RWPE1 (cell line): ENCODE measurements at regions not wholly inside any gene's neighbourhood (a gene's known extent, or its start where the extent isn't known, plus 50 kb on each side); places are given as distances from the start of the nearest gene placed in this dataset.

Experiments used
- CTCF ChIA-PET: fragments of 350-600 bp; sonication (Branson Sonifier 250); formaldehyde crosslinking; extraction: SDS; loops from one replicate; lab custom pipeline; 2021; lab: Yijun Ruan, JAX
- POLR2A ChIA-PET: fragments of 400-600 bp; formaldehyde crosslinking; extraction: SDS; loops from one replicate; lab custom pipeline; 2020; ENCODE audit warnings: antibody characterized with exemption; ENCODE audit not compliant: low non-redundant PET; lab: Yijun Ruan, JAX
- DNase-seq: peaks from one replicate; pipeline ENCODE4 v3.0.0; 2012; ENCODE audit warnings: low spot score
- H3K27ac ChIP-seq: fragments of 450-650 bp; 2 replicates; pipeline ENCODE4 v1.5.1; 2017
- TF ChIP-seq, protein P1 (sequence below): fragments of 450-650 bp; conservative IDR thresholded peaks from 2 replicates; pipeline ENCODE4 v1.5.1; 2017; ENCODE audit warnings: low read depth, mild to moderate bottlenecking

DNA sequence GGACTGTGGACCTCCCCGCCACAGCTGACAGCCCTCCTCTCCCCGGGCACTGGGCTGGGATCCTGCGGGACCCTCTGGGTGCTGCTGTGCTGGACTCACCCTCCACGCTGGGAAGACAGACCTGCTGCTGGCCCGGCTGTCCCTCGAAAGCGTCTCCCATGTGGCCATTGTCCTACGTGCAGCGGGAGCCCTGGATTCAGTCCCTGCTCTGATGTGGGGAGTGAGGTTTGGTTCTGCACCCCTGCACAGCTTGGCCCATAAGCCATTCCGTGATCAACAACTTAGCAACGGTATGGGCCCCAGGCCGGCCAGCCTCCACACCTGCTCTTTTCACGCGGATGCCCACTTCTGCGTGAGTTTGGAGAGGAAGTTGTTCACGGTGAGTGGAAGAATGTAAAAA lies 195.2 kb downstream of the TEX29 start:
- TF ChIP-seq, protein P1, sequence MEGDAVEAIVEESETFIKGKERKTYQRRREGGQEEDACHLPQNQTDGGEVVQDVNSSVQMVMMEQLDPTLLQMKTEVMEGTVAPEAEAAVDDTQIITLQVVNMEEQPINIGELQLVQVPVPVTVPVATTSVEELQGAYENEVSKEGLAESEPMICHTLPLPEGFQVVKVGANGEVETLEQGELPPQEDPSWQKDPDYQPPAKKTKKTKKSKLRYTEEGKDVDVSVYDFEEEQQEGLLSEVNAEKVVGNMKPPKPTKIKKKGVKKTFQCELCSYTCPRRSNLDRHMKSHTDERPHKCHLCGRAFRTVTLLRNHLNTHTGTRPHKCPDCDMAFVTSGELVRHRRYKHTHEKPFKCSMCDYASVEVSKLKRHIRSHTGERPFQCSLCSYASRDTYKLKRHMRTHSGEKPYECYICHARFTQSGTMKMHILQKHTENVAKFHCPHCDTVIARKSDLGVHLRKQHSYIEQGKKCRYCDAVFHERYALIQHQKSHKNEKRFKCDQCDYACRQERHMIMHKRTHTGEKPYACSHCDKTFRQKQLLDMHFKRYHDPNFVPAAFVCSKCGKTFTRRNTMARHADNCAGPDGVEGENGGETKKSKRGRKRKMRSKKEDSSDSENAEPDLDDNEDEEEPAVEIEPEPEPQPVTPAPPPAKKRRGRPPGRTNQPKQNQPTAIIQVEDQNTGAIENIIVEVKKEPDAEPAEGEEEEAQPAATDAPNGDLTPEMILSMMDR = no peak
- DNase-seq = no peak
- H3K27ac ChIP-seq = no peak overlapping the region
- CTCF ChIA-PET = interaction anchor here (0.6 to 1.5 kb wide), 2 partner anchors 601 to 928 kb away, joined by 3 to 7 read pairs; partner anchors contain the start of gene ANKRD10
- POLR2A ChIA-PET = no interaction called here

DNA sequence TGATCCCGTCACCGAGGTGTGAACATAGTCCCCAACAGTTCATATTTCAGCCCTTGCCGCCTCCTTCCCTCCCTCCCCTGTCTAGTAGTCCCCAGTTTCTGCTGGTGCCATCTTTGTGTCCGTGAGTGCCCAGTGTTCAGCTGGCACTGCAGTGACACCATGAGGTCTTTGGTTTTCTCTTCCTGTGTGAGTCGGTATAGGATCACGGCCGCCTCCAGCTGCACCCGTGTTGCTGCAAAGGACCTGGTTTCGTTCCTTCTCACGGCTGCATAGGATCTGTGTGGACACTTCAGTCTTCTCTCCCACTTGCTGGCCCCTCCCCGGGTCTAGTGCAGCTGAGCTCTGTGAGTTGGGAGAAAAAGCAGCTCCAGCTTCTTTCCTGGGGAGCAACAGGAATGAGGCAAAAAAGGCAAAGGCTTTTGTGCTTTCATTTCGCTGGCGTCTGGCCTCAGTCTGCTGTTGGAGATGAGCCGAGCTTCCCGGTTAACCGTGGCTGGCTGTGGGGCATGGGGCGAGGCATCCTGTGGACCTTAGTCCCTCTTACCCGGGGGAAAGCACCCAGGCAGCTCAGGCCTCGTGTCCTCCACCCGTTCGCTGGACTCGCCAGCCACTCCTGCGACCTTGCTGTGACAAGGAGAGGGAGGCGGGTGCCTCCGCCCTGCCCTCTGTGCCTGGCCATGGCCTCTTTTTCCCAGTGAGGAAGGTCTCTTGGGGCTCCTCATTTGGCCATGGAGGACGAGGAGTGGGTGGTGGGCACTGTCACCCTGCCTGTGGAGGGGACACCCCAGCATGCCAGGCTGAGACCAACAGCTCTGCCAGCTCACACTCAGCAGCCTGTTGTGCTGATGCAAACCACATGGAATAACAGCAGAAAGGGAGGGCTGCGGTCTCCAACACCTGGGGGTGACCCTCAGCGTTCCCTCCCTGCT lies 196.5 kb downstream of the TEX29 start:
- no peak overlapping the region for H3K27ac ChIP-seq
- TF ChIP-seq, protein P1 = no peak
- ChIA-PET POLR2A (no interaction called here), CTCF (interaction anchor here (0.5 to 1.5 kb wide), 2 partner anchors 926 to 927 kb away, joined by 3 to 6 read pairs; no protein-coding TSS in a partner anchor)
- DNase-seq = no peak

DNA sequence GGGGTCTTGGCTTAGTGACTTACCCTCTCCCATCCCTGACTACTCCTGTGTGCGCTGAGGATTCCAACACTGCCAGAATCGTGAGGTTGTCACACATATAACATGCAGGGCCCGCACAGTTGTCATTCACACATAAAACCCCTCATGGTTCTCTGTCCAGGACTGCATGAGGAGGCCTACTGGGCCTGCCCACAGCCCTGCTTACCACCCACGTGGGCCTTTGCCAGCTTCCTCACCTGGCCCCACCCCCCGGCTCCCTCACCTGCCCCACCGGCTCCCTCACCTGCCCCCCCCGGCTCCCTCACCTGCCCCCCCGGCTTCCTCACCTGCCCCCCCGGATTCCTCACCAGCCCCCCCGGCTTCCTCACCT lies 197.2 kb downstream of the TEX29 start:
- ChIA-PET POLR2A (no interaction called here), CTCF (no interaction called here)
- no peak for DNase-seq
- no peak overlapping the region for H3K27ac ChIP-seq
- TF ChIP-seq, protein P1 = no peak

DNA sequence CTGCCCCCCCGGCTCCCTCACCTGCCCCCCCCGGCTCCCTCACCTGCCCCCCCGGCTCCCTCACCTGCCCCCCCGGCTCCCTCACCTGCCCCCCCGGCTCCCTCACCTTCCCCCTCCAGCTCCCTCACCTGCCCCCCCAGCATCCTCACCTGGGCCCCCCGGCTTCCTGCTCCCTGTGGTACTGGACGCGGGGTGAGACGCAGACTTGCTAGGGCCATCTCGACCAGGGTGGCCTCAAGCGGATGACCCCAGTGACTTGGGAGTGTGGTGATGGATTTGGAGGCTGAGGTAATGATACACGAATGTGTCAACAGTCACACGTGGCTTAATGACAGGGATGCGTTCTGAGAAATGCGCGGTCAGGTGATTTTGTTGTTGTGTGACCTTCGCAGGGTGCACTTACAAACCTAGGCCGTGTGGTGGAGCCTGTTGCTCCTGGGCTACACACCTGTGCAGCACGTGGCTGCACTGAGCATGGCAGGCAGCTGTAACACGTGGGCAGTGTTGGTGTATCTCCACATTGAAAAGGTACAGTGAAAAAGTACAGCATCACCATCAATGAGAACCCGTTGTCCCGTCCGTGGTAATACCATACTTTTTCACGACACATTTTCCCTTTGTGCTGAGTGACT lies 197.8 kb downstream of the TEX29 start:
- ChIA-PET POLR2A (no interaction called here), CTCF (no interaction called here)
- DNase-seq = no peak
- no peak overlapping the region for H3K27ac ChIP-seq
- TF ChIP-seq, protein P1 = no peak

DNA sequence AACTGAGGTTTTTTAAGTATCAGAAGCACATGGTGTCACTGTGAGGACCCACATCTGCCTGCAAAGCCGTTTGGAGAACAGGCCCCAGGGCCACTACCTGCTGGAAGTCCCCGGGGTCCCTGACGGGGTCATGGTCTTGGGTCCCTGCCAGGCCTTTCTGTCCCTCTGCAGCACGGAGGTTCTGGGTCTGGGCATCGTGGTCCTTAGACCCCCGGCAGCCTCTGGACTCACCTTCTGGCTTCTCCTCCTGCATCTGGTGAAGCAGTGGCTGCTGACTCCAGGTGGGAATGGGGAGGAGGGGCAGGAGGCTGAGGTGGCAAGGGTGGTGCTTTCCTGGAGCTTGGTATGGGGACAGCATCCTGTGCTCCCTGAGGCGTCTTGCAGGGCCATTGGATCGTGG lies 198.6 kb downstream of the TEX29 start:
- no peak overlapping the region for H3K27ac ChIP-seq
- no peak for DNase-seq
- POLR2A ChIA-PET = no interaction called here
- CTCF ChIA-PET = interaction anchor here (0.7 kb wide), 1 partner anchor 9 kb away, joined by 3 read pairs; no protein-coding TSS in a partner anchor
- TF ChIP-seq, protein P1 = no peak

DNA sequence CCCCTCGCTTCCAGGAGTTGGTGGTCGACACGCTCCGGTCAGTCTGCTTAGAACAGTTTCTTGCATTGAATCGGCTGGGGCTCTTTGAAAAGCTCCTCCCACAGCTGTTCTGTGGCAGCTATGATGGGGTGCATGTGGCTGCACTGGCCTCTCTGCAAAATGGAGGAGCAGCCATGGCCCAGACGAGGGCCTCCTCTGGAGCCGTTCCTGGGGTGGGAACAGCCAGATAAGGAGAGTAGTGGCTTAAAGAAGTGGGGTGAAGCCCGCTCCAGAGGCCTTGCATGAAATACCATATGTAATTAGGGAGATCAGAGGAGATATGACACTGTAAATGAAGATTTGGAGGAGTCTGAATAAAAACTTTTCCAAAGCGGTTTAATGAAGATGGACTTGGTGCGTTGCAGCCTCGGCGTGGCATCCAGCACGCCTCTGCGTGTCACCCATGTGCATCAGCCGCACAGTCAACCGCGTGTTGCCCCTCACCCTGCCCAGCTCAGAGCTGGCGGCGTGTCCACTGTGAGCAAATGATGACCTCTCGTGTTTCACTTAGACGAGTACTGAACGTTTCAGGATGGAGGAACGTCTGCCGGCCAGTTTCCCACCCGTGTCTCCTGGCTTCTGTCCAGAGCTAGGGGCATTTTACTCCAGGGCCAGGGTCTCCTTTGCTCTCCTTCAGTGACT lies 199.2 kb downstream of the TEX29 start:
- H3K27ac ChIP-seq = no peak overlapping the region
- no peak for DNase-seq
- POLR2A ChIA-PET = no interaction called here
- CTCF ChIA-PET = interaction anchor here (0.7 kb wide), 1 partner anchor 8 kb away, joined by 3 read pairs; no protein-coding TSS in a partner anchor
- TF ChIP-seq, protein P1 = no peak
